ENCODE measurements at regions not wholly inside any gene's neighbourhood (a gene's known extent, or its start where the extent isn't known, plus 50 kb on each side); places are given as distances from the start of the nearest gene placed in this dataset.

GRCh38 chr10:124220547-124220946 is 127.1 kb upstream of the CHST15 start:
- TF ChIP-seq CTCF (conservative IDR thresholded peaks at IDR 0.05; ENCODE audit: low read depth, low read length), result no peak
- no peak for DNase-seq (ENCODE audit: low read depth)
- H3K4me3 ChIP-seq (ENCODE audit: low read length), result no peak overlapping the region

- H3K4me3 ChIP-seq (ENCODE audit: low read length), result no peak overlapping the region
- no peak for DNase-seq (ENCODE audit: low read depth)
- TF ChIP-seq CTCF (conservative IDR thresholded peaks at IDR 0.05; ENCODE audit: low read depth, low read length), result no peak
These were observed 126.3 kb upstream of the CHST15 start for GRCh38 chr10:124219655-124220054.

- no peak for DNase-seq (ENCODE audit: low read depth)
- no peak for TF ChIP-seq CTCF (conservative IDR thresholded peaks at IDR 0.05; ENCODE audit: low read depth, low read length)
These were observed 125.7 kb upstream of the CHST15 start for GRCh38 chr10:124219062-124219461.

GRCh38 chr10:124217906-124218804 is 124.8 kb upstream of the CHST15 start:
- TF ChIP-seq CTCF (conservative IDR thresholded peaks at IDR 0.05; ENCODE audit: low read depth, low read length), result peak; percentile 30
- no peak overlapping the region for H3K4me3 ChIP-seq (ENCODE audit: low read length)
- DNase-seq (ENCODE audit: low read depth), result no peak

More at GRCh38 chr10:124219062-124219461, 125.7 kb upstream of the CHST15 start:
- H3K4me3 ChIP-seq (ENCODE audit: low read length), result no peak overlapping the region

GRCh38 chr10:124217031-124217430 is 123.6 kb upstream of the CHST15 start:
- TF ChIP-seq CTCF (conservative IDR thresholded peaks at IDR 0.05; ENCODE audit: low read depth, low read length), result no peak
- no peak overlapping the region for H3K4me3 ChIP-seq (ENCODE audit: low read length)
- DNase-seq (ENCODE audit: low read depth), result no peak

GRCh38 chr10:124214610-124215375 is 121.4 kb upstream of the CHST15 start:
- H3K4me3 ChIP-seq (ENCODE audit: low read length), result no peak overlapping the region
- DNase-seq (ENCODE audit: low read depth), result no peak
- TF ChIP-seq CTCF (conservative IDR thresholded peaks at IDR 0.05; ENCODE audit: low read depth, low read length), result no peak

All from retinal pigment epithelial cell (primary cell).